ENCODE measurements at regions not wholly inside any gene's neighbourhood (a gene's known extent, or its start where the extent isn't known, plus 50 kb on each side); places are given as distances from the start of the nearest gene placed in this dataset.

GRCh38 chr18:2169656-2170055 lies 401.6 kb downstream of the METTL4 start:
- TF ChIP-seq EZH2 (IDR thresholded peaks at IDR 0.05) (no peak), POLR2AphosphoS5 (IDR thresholded peaks at IDR 0.05; ENCODE audit: borderline replicate concordance, low read depth, low read length) (no peak), FOXP2 (optimal IDR thresholded peaks at IDR 0.05; ENCODE audit: control extremely low read depth, extremely low read length, insufficient read depth) (no peak)
